HG03521 (cell line): ENCODE measurements at regions not wholly inside any gene's neighbourhood (a gene's known extent, or its start where the extent isn't known, plus 50 kb on each side); places are given as distances from the start of the nearest gene placed in this dataset.

Source experiments
- ATAC-seq: cut with Tn5 transposase; IDR thresholded peaks from one replicate; pipeline ENCODE4 v1.9.1; 2021; ENCODE audit warnings: mild to moderate bottlenecking, moderate library complexity; ENCODE audit not compliant: unreplicated experiment

DNA sequence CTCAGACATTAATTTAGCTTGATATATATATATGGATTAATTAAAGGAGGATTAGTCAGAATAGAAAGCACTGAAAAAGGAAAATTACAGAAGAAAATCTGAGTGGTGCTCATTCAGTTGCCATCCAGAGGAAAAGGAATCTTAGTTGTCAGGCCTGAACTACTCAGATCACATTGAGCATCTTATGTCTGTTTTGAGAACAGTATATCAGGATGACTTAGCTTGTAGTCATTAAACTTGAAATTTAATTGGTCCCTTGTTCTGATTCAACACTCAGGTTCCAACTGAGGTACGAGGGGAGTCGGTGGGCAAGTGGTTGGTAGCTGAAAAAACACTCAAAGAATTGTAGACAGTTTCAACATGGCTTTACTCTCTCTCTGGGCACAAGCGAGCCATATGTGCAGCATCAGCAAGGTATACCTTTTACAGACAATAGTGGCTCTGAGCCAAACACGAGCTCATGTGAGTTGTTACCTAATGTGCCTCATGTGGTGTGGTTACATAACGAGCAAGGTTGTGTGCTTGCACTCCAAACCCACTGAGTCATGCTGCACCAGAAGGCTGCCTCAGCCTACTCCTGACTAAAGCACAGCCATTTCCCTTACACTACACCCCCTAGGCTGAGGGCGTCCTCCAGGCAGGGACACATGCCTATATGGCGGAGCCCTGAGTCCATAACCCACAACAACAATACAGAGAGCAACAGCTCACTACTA, 73.0 kb upstream of the HMGN3 start:
- no peak for ATAC-seq

DNA sequence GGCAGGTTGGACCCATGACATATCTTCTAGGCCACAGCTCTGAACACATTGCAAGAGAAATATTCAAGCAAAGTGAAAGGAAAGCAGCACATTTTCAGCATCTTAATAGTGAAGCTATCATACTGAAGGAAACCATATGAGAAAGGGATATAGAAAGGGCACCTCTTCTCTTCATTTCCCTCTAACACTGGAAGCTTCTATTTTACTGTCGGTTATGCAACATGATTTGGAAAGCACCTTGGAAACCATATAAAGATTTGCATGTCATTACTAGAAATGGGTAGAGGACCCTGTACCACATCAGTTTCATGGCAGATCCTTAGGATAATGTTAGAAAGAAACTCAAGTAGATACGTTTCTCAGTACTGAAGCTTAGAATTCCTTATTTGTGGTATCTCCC, 70.5 kb upstream of the HMGN3 start:
- ATAC-seq, result no peak

DNA sequence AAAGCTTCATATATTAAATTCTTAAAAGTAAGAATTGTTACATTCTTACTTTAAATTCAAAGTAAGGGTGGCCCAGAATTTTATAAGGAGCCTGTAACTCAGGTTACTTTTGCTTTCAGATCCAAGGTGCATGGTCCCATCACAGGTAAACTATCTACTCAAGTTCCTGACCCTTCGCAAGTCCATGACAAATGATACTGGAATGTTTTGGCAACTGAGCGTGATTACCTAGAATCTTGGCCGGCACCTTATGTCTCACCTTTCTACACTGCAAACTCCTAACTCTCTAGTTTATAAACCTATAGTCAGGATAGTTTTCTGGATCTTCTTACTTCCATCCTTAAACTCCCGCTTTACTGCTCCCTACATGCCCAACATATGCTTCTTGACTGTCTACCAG, 67.9 kb upstream of the HMGN3 start:
- no peak for ATAC-seq

DNA sequence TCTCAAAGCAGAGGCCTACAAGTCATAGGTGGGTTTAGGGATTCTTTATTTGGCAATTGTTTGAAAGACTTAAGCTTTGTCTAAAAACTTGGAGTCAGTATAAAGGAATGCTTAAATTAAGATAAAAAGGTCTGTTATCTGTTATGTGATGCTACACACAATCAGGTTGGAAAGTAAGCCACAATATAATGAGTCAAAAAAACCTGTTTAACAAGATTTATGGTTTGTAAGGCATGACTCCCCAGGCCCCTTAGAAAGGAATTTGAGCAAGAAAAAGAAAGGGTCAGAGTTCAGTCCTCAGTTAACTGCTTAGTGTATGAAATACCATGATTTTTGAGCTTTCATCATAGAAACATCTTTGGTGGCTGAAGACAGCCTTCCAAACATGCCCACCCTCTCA, 66.8 kb upstream of the HMGN3 start:
- ATAC-seq, result no peak

DNA sequence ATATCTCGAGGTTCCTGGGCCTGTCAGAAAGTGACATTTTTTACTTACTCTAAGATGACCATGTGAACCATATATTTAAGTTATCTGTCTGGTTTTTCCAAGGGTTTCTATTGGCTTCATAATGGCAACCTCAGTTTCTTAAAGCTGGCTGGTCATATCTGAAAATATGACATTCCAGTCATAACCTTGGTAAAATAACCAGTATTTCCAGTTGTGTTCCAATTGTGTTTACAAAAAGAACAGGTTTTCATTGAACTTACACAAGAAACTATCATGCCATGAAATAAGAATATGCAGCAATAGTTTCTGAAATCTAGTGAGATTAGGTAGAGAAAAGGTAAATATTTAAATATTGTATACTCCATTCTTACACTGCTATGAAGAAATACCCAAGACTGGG, 61.7 kb upstream of the HMGN3 start:
- no peak for ATAC-seq
